ENCODE measurements at regions not wholly inside any gene's neighbourhood (a gene's known extent, or its start where the extent isn't known, plus 50 kb on each side); places are given as distances from the start of the nearest gene placed in this dataset.
"Not testable (repeated sequence)": the region's sequence is repeated elsewhere in the genome, so short reads cannot be mapped to it uniquely, and the experiment has no call there.

DNA sequence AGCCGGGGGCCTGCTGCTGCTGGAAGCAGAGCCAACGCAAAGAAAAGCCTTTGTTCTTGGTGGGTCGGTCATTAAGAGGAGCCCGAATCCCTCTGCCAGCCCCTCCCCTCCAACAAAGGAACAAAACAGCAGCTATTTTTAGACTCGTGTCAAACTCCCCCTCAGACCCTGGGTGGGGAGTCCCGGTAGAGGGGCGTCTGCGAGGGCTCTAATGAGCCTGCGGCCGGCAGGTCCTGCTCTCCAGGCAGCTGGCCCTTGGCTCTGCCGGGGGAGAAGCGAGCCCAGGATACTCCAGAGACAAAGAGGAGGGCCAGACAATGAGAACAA is 114.0 kb downstream of the LHX2 start:
- intact Hi-C loops (cut with DNase I), result loop anchor here (5.0 kb wide), 1 partner anchor 412 kb away; no protein-coding TSS in a partner anchor
- TF ChIP-seq POLR2A (IDR thresholded peaks at IDR 0.05; ENCODE audit: low read depth) (no peak), POLR2AphosphoS5 (IDR thresholded peaks at IDR 0.05) (no peak), EP300 (IDR thresholded peaks at IDR 0.05) (no peak)
- TF ChIP-seq, protein P1, sequence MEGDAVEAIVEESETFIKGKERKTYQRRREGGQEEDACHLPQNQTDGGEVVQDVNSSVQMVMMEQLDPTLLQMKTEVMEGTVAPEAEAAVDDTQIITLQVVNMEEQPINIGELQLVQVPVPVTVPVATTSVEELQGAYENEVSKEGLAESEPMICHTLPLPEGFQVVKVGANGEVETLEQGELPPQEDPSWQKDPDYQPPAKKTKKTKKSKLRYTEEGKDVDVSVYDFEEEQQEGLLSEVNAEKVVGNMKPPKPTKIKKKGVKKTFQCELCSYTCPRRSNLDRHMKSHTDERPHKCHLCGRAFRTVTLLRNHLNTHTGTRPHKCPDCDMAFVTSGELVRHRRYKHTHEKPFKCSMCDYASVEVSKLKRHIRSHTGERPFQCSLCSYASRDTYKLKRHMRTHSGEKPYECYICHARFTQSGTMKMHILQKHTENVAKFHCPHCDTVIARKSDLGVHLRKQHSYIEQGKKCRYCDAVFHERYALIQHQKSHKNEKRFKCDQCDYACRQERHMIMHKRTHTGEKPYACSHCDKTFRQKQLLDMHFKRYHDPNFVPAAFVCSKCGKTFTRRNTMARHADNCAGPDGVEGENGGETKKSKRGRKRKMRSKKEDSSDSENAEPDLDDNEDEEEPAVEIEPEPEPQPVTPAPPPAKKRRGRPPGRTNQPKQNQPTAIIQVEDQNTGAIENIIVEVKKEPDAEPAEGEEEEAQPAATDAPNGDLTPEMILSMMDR (IDR thresholded peaks at IDR 0.05), result no peak
- Histone ChIP-seq H3K27ac (replicated peaks in 1 of 4) (no peak overlapping the region), H3K4me3 (no peak overlapping the region), H3K9me3 (peaks cover 0 to 14% (median 12%) of the 10 kb centered on the region in 4 donors), H3K36me3 (no peaks in the 10 kb centered on the region), H3K27me3 (peaks cover 0 to 28% (median 0%) of the 10 kb centered on the region in 4 donors), H3K4me1 (no peaks in the 10 kb centered on the region)
- DNase-seq (ENCODE audit: extremely low spot score), result no peak
- 44% methylated on average over 9 of the region's 12 CpGs for WGBS

DNA sequence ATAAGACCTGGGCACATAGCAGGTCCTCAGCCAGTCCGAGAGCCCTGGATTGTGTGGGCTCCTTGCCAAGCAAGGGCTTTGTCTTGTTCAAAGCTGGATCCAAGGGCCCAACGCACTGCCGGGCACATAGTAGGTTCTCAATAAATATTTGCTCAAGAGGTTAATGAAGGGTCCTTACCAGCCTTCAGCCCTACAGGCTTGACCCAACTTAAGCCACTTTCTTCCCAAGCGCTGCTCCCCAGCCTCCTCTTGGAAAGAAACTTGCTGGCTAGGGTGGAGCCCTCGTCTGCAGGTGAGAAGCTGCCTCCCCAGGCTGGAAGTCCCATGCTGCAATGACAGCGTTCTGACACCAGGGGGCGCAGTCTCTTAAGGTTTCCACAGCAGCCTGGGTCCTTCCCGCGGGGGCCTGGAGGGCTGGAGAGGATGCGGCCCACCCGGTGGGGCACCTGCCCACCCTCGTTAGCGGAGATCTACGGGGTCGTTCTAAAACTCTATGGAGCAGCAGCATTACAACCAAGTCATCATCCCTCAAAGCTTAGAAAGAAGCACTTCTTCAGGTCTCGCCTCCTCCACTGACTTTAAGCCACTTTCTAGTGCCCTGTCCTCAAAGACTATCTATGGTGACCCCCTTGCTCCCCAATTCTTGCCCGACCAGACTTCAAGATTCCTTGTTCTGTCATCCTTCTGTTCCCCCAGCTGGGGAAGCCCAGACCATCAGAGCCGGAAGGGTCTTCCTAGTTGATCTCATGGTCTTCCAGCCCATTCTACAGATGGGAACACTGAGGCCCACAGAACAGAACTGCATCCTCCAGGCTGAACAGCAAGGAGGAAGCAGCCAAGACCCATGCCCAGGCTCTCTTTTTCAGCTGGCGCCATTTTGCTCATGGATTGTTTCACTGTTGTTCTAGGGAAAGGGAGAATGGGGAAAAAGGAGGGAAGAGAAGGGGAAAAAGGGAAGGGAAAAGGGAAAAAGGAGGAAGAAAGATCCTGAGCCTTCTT is 115.4 kb downstream of the LHX2 start:
- DNase-seq (ENCODE audit: extremely low spot score), result no peak

DNA sequence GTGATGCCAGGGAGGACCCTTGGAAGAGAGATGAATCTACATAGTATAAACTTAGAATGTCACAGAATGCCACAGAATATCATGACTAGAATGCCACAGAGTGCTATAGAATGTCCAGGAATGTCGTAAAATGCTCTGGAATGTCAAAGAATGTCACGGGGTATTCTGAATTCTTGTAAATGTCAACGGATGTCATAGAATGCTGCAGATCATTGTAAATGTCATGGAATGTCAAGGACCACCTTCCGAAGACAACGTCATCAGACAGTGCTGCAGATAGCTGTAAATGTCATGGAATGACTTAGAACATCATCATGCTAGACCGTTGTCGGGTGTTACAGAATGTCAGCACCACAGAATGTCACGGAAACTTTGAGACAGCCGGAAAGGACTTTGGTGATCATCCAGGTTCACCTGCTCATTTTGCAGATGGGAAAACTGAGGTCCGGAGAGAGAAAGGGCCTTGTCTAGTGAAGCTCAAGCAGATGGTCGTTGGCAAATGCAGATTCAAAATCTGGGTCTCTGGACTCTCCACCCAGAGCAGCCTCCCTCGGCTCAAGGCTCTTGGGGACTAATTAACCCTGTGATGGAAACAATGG is 117.1 kb downstream of the LHX2 start:
- no peak overlapping the region for H3K4me3 ChIP-seq
- no peaks in the 10 kb centered on the region for H3K4me1 ChIP-seq
- H3K36me3 ChIP-seq, result no peaks in the 10 kb centered on the region
- no peak for TF ChIP-seq POLR2AphosphoS5 (IDR thresholded peaks at IDR 0.05)
- TF ChIP-seq, protein P1 (IDR thresholded peaks at IDR 0.05), result no peak
- no peak for TF ChIP-seq EP300 (IDR thresholded peaks at IDR 0.05)
- TF ChIP-seq POLR2A (IDR thresholded peaks at IDR 0.05; ENCODE audit: low read depth), result no peak
- intact Hi-C loops (cut with DNase I), result loop anchor here (5.0 kb wide), 1 partner anchor 409 kb away; no protein-coding TSS in a partner anchor
- DNase-seq (ENCODE audit: extremely low spot score), result no peak
- WGBS, result 78% methylated on average over 12 of the region's 12 CpGs
- no peaks in the 10 kb centered on the region for H3K9me3 ChIP-seq
- H3K27me3 ChIP-seq, result peaks cover 0 to 28% (median 0%) of the 10 kb centered on the region in 4 donors
- H3K27ac ChIP-seq (replicated peaks in 1 of 4), result no peak overlapping the region

More for the DNA sequence above, 115.4 kb downstream of the LHX2 start:
- no peak for TF ChIP-seq POLR2AphosphoS5 (IDR thresholded peaks at IDR 0.05)
- TF ChIP-seq EP300 (IDR thresholded peaks at IDR 0.05), result no peak
- TF ChIP-seq, protein P1 (IDR thresholded peaks at IDR 0.05), result peak in 2 of 3 experiments; percentile 91 to 99
- no peak for TF ChIP-seq POLR2A (IDR thresholded peaks at IDR 0.05; ENCODE audit: low read depth)
- H3K27me3 ChIP-seq, result peaks cover 0 to 28% (median 0%) of the 10 kb centered on the region in 4 donors
- H3K36me3 ChIP-seq, result no peaks in the 10 kb centered on the region
- intact Hi-C loops (cut with DNase I), result loop anchor here (1.0 to 5.0 kb wide), 2 partner anchors 193 to 410 kb away; no protein-coding TSS in a partner anchor
- WGBS, result 44% methylated on average over 13 of the region's 19 CpGs
- no peak overlapping the region for H3K27ac ChIP-seq (replicated peaks in 1 of 4)
- no peaks in the 10 kb centered on the region for H3K4me1 ChIP-seq
- peaks cover 0 to 7% (median 7%) of the 10 kb centered on the region in 4 donors for H3K9me3 ChIP-seq
- no peak overlapping the region for H3K4me3 ChIP-seq

DNA sequence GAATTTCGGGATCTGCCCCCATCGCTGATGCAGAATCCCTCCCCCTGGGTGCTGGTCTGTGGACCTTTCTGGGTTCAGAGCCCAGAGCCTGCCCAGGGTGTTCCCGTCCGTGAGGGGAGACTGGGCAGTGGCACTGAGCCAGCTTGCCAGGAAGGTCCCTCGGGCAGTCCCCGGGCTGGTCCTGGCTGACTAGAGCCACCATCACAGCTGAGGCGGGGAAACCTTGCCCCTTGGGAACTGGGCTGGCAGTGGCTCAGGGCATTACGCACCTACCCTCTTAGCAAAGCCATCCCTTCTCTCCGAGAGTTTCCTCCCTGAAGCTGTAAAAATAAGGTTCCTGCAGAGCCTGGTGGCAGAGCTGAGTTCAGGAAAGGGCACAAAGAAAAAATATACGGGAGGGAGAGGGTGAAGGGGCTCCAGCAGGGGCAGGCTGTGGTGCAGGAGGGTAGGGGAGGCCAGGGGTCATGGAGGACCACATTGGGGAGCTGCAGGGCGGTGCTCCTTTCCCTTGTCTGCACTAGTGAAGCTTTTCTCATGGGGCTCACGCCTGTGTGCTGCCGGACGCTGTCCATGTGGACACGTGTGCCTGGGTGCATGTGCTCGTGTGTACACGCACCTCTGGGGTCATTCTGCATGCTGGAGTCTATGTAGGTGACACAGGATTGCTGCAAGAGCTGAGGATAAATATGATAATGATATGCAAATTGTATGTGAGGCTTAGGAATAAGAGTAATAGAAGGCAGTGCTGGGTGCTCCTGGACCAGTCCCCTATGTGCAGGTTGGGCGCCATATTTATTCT is 118.9 kb downstream of the LHX2 start:
- TF ChIP-seq, protein P1 (IDR thresholded peaks at IDR 0.05), result no peak
- TF ChIP-seq POLR2A (IDR thresholded peaks at IDR 0.05; ENCODE audit: low read depth) (no peak), POLR2AphosphoS5 (IDR thresholded peaks at IDR 0.05) (no peak), EP300 (IDR thresholded peaks at IDR 0.05) (no peak)
- Histone ChIP-seq H3K4me1 (no peaks in the 10 kb centered on the region), H3K36me3 (no peaks in the 10 kb centered on the region), H3K9me3 (no peaks in the 10 kb centered on the region), H3K27ac (replicated peaks in 1 of 4) (no peak overlapping the region), H3K27me3 (peaks cover 0 to 21% (median 0%) of the 10 kb centered on the region in 4 donors), H3K4me3 (no peak overlapping the region)
- no peak for DNase-seq (ENCODE audit: extremely low spot score)
- intact Hi-C loops (cut with DNase I), result no loop called here
- 62% methylated on average over 16 of the region's 18 CpGs for WGBS

DNA sequence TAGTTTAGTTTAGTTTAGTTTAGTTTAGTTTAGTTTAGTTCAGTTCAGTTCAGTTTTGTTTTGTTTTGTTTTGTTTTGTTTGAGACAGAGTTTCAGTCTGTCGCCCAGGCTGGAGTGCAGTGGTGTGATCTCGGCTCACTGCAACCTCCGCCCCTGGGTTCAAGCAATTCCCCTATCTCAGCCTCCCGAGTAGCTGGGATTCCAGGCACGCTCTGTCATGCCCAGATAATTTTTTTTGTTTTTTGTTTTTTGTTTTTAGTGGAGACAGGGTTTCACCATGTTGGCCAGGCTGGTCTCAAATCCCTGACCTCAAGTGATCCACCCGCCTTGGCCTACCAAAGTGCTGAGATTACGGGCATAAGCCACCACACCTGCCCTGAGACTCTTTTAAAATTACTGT is 120.0 kb downstream of the LHX2 start:
- H3K4me3 ChIP-seq; H3K36me3 ChIP-seq; DNase-seq (ENCODE audit: extremely low spot score); H3K9me3 ChIP-seq; intact Hi-C loops (cut with DNase I); H3K27ac ChIP-seq (replicated peaks in 1 of 4); H3K4me1 ChIP-seq: not testable (repeated sequence)
- 75% methylated on average over 7 of the region's 7 CpGs for WGBS
- H3K27me3 ChIP-seq, result peaks cover 0 to 10% (median 0%) of the 10 kb centered on the region in 4 donors
